Endothelial cell of umbilical vein (primary cell): ENCODE measurements at regions not wholly inside any gene's neighbourhood (a gene's known extent, or its start where the extent isn't known, plus 50 kb on each side); places are given as distances from the start of the nearest gene placed in this dataset.

Source experiments
- BruUV-seq: library from RNA; stranded (reverse); fragments of 400-500 nt; replicated peaks from 2 replicates; lab custom pipeline; 2021; lab: Mats Ljungman, UMichigan
- CTCF ChIA-PET: fragments of 300-600, 350-600 bp; sonication (Branson Sonifier 250); formaldehyde crosslinking; loops from one replicate; lab custom pipeline; 2021; ENCODE audit warnings: antibody characterized with exemption, inconsistent platforms; lab: Charles Lee
- POLR2A ChIA-PET: fragments of 300-600, 350-600 bp; sonication (Branson Sonifier 250); formaldehyde crosslinking; loops from one replicate; lab custom pipeline; 2021; ENCODE audit warnings: antibody characterized with exemption, inconsistent platforms; lab: Charles Lee
- DNase-seq: peaks from one replicate; pipeline ENCODE4 v3.0.0-alpha.2; 2011; ENCODE audit warnings: low read depth, low spot score
- FAIRE-seq: peaks from 2 replicates; lab custom pipeline; 2011; peaks lifted over from hg19 to GRCh38; lab: Jason Lieb, UNC
- H2AFZ ChIP-seq: 2 replicates; pipeline ENCODE4 v1.6.0; 2012; ENCODE audit warnings: low read depth, low read length, control low read depth, inconsistent platforms
- H3K27ac ChIP-seq: 2 replicates; pipeline ENCODE4 v1.5.1; 2011; ENCODE audit warnings: low read depth, mild to moderate bottlenecking, control low read depth, low read length, moderate library complexity; ENCODE audit not compliant: insufficient read depth
- H3K27me3 ChIP-seq, 2 experiments: 2 replicates each; pipeline versions ENCODE4 v1.6.0 to v1.6.1; 2011; ENCODE audit warnings: low read length in 2 of 2, mixed read lengths in 1 of 2; ENCODE audit not compliant: control insufficient read depth in 2 of 2, insufficient read depth in 2 of 2
- H3K36me3 ChIP-seq, 2 experiments: 2 replicates in 1 of 2; 3 replicates in 1 of 2; pipeline ENCODE4 v1.5.1; 2011; ENCODE audit warnings: low read length in 2 of 2, mild to moderate bottlenecking in 1 of 2, moderate library complexity in 1 of 2; ENCODE audit not compliant: control insufficient read depth in 2 of 2, insufficient read depth in 2 of 2; ENCODE audit errors: extremely low read depth in 1 of 2
- H3K4me1 ChIP-seq: 3 replicates; pipeline ENCODE4 v1.5.1; 2011; ENCODE audit warnings: mild to moderate bottlenecking, low read length; ENCODE audit not compliant: control insufficient read depth, insufficient read depth; ENCODE audit errors: extremely low read depth
- H3K4me2 ChIP-seq: 2 replicates; pipeline ENCODE4 v1.6.1; 2011; ENCODE audit warnings: low read length, control low read depth, mixed read lengths; ENCODE audit not compliant: insufficient read depth
- H3K4me3 ChIP-seq, 3 experiments: fragments of 200-600 bp in 1 of 3; sonication (generic), shearing (Covaris generic) in 1 of 3; replicated peaks in 1 of 3; 2 replicates each; pipeline ENCODE4 v1.5.1; 2011 to 2016; ENCODE audit warnings: control low read depth in 3 of 3, low read length in 3 of 3, mild to moderate bottlenecking in 2 of 3, inconsistent platforms in 1 of 3, low read depth in 1 of 3, moderate library complexity in 1 of 3; ENCODE audit not compliant: insufficient read depth in 1 of 3
- H3K79me2 ChIP-seq: 2 replicates; pipeline ENCODE4 v1.6.0; 2012; ENCODE audit warnings: low read length, inconsistent platforms; ENCODE audit not compliant: control insufficient read depth, insufficient read depth
- H3K9ac ChIP-seq: replicated peaks from 2 replicates; pipeline ENCODE3; 2011; ENCODE audit warnings: low read length, control low read depth; ENCODE audit not compliant: insufficient read depth; ENCODE audit errors: extremely low read depth
- H3K9me1 ChIP-seq: replicated peaks from 3 replicates; pipeline ENCODE4 v1.6.0; 2011; ENCODE audit warnings: mild to moderate bottlenecking, low read length; ENCODE audit not compliant: control insufficient read depth, insufficient read depth; ENCODE audit errors: extremely low read depth
- H3K9me3 ChIP-seq: replicated peaks from 2 replicates; pipeline ENCODE4 v1.5.1; 2012; ENCODE audit warnings: low read length, inconsistent platforms; ENCODE audit not compliant: control insufficient read depth, insufficient read depth
- H4K20me1 ChIP-seq: replicated peaks from 2 replicates; pipeline ENCODE3; 2011; ENCODE audit warnings: mild to moderate bottlenecking, low read length; ENCODE audit not compliant: control insufficient read depth, insufficient read depth; ENCODE audit errors: extremely low read depth
- CTCF ChIP-seq, 2 donors: IDR thresholded peaks; 1 replicate in 1 of 2; 2 replicates in 1 of 2; pipeline ENCODE4 v1.5.1; 2011; ENCODE audit warnings: low read length in 2 of 2, mild to moderate bottlenecking in 2 of 2, moderate library complexity in 2 of 2, control low read depth in 1 of 2, inconsistent platforms in 1 of 2, low read depth in 1 of 2; ENCODE audit not compliant: insufficient read depth in 1 of 2; ENCODE audit errors: extremely low read depth in 1 of 2
- EZH2 ChIP-seq: IDR thresholded peaks from 2 replicates; pipeline ENCODE4 v1.6.1; 2012; ENCODE audit warnings: borderline replicate concordance, low read depth, mild to moderate bottlenecking, moderate library complexity, low read length, inconsistent platforms; ENCODE audit not compliant: severe bottlenecking
- GATA2 ChIP-seq: IDR thresholded peaks from 2 replicates; pipeline ENCODE4 v1.7.0; 2011; ENCODE audit warnings: low read depth, mild to moderate bottlenecking, moderate library complexity, mixed read lengths, low read length; ENCODE audit not compliant: insufficient read length, insufficient read depth
- JUN ChIP-seq: IDR thresholded peaks from 2 replicates; pipeline ENCODE4 v1.6.1; 2011; ENCODE audit warnings: borderline replicate concordance, low read depth; ENCODE audit not compliant: insufficient read length, insufficient read depth
- MAX ChIP-seq: IDR thresholded peaks from 2 replicates; pipeline ENCODE4 v1.6.1; 2011; ENCODE audit not compliant: insufficient read depth, insufficient read length
- MYC ChIP-seq: IDR thresholded peaks from one replicate; pipeline ENCODE4 v1.6.1; 2011; ENCODE audit warnings: mild to moderate bottlenecking, low read depth, low read length
- POLR2A ChIP-seq: IDR thresholded peaks from 2 replicates; pipeline ENCODE4 v1.6.1; 2012; ENCODE audit warnings: low read depth, mild to moderate bottlenecking, control low read depth, low read length
- dilution Hi-C: fragments of 300-500 bp; cut with MboI; formaldehyde crosslinking; loops from one replicate; pipeline ENCODE4 v1.15.0; 2019; ENCODE audit warnings: low sequenced_read_pairs; ENCODE audit not compliant: extremely low pct_ligation_motif_present
- intact Hi-C: fragments of 100-400 bp; cut with micrococcal nuclease; formaldehyde crosslinking; loops from one replicate; pipeline ENCODE4 v1.10.0; 2022

GRCh38 chr20:20989081-20989480, 117.1 kb downstream of the LINC00237 start:
- no peak overlapping the region for H2AFZ ChIP-seq
- no peaks in the 10 kb centered on the region for H3K4me1 ChIP-seq
- H3K9ac ChIP-seq: no peak overlapping the region
- H4K20me1 ChIP-seq: no peaks in the 10 kb centered on the region
- intact Hi-C loops: loop anchor here (5.0 kb wide), 1 partner anchor 1437 kb away; no protein-coding TSS in a partner anchor
- no peaks in the 10 kb centered on the region for H3K79me2 ChIP-seq
- no peaks in the 10 kb centered on the region for H3K27me3 ChIP-seq
- FAIRE-seq (no peak), DNase-seq (no peak)
- H3K36me3 ChIP-seq: no peaks in the 10 kb centered on the region
- dilution Hi-C loops: no loop called here
- no peaks in the 10 kb centered on the region for H3K9me3 ChIP-seq
- H3K4me3 ChIP-seq: no peak overlapping the region
- CTCF ChIA-PET: no interaction called here
- H3K4me2 ChIP-seq: no peak overlapping the region
- POLR2A ChIA-PET: no interaction called here
- no peak for TF ChIP-seq MYC
- no peak for TF ChIP-seq CTCF (IDR thresholded peaks at IDR 0.05; ENCODE audit: extremely low read depth in 1 of 2, insufficient read depth in 1 of 2, low read depth in 1 of 2, low read length in 2 of 2)
- TF ChIP-seq MAX: no peak
- no peak for TF ChIP-seq EZH2
- TF ChIP-seq POLR2A: no peak
- no peak for TF ChIP-seq GATA2
- TF ChIP-seq JUN: no peak
- H3K9me1 ChIP-seq: no peaks in the 10 kb centered on the region
- no peak overlapping the region for H3K27ac ChIP-seq
- no TSS peak for BruUV-seq
